ENCODE measurements at regions not wholly inside any gene's neighbourhood (a gene's known extent, or its start where the extent isn't known, plus 50 kb on each side); places are given as distances from the start of the nearest gene placed in this dataset.

GRCh38 chr12:124430491-124430890, 135.6 kb downstream of the RFLNA start:
- H3K36me3 Mint-ChIP-seq (ENCODE audit: low read depth) = peaks cover 26% of the 10 kb centered on the region
- H3K4me1 Mint-ChIP-seq = no peaks in the 10 kb centered on the region
- no peaks in the 10 kb centered on the region for H3K27me3 Mint-ChIP-seq

GRCh38 chr12:124429535-124429934, 134.6 kb downstream of the RFLNA start:
- no peak for DNase-seq
- no peak overlapping the region for H3K27ac Mint-ChIP-seq
- intact Hi-C loops (cut with micrococcal nuclease) = no loop called here
- H3K27me3 Mint-ChIP-seq = no peaks in the 10 kb centered on the region
- peaks cover 28% of the 10 kb centered on the region for H3K36me3 Mint-ChIP-seq (ENCODE audit: low read depth)
- no peaks in the 10 kb centered on the region for H3K9me3 Mint-ChIP-seq
- no peak overlapping the region for H3K4me3 Mint-ChIP-seq
- no peaks in the 10 kb centered on the region for H3K4me1 Mint-ChIP-seq

More at GRCh38 chr12:124430491-124430890, 135.6 kb downstream of the RFLNA start:
- Mint-ChIP-seq H3K4me3 (no peak overlapping the region), H3K27ac (no peak overlapping the region), H3K9me3 (no peaks in the 10 kb centered on the region)
- intact Hi-C loops (cut with micrococcal nuclease) = no loop called here
- DNase-seq = no peak

GRCh38 chr12:124428792-124429281, 133.9 kb downstream of the RFLNA start:
- intact Hi-C loops (cut with micrococcal nuclease) = no loop called here
- H3K36me3 Mint-ChIP-seq (ENCODE audit: low read depth) = peaks cover 30% of the 10 kb centered on the region

GRCh38 chr12:124428136-124428791, 133.4 kb downstream of the RFLNA start:
- DNase-seq = no peak
- H3K27ac Mint-ChIP-seq = no peak overlapping the region
- no peaks in the 10 kb centered on the region for H3K27me3 Mint-ChIP-seq
- H3K9me3 Mint-ChIP-seq = no peaks in the 10 kb centered on the region
- H3K4me3 Mint-ChIP-seq = no peak overlapping the region
- peaks cover 30% of the 10 kb centered on the region for H3K36me3 Mint-ChIP-seq (ENCODE audit: low read depth)
- intact Hi-C loops (cut with micrococcal nuclease) = no loop called here
- H3K4me1 Mint-ChIP-seq = no peaks in the 10 kb centered on the region

More at GRCh38 chr12:124428792-124429281, 133.9 kb downstream of the RFLNA start:
- no peak overlapping the region for H3K4me3 Mint-ChIP-seq
- no peak overlapping the region for H3K27ac Mint-ChIP-seq
- DNase-seq = no peak
- no peaks in the 10 kb centered on the region for H3K9me3 Mint-ChIP-seq
- no peaks in the 10 kb centered on the region for H3K27me3 Mint-ChIP-seq
- no peaks in the 10 kb centered on the region for H3K4me1 Mint-ChIP-seq

DNA sequence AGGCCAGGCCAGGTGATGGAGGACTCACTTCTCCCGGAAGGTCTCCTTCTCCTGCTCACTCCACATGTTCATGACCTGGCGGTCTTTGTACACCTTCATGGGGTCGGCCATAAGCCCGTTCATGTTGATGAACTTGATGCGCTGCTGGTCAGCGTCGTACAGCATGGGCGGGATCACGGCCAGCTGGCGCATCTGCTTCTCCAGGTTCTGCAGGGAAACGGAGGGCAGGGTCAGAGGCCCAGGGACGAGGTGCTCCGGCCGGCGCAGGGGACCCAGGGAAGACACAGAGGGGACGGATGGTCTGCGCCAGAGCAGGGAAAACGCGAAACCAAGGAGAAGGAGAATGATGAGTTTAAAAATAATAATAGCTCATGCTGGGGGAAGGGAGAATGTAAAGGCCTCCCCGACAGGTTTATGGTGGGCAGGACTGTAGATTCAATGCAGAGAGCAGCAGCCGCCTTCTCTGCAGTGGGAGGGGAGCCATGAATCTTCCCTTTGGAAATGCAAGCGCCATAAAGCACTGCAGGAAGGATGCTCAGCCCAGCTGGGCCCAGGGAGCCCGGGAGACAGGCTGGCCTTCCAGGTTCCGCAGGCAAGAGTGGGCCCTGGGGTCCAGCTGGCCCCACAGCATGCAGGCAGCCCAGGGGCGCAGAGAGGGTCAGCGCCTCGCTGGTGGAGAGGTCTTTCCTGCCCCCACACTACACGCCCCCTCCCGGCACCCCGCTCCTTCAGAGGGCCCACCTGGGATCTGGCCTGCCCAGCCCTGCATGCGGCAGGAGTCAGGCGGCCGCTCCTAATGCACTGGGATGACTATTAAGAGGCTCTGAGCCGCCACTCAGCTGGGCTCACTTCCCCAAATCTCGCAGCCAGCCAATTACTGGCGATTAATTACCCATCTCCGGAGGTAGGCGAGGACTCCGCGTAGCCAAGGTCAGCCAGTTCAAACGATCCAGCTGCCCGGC, 132.0 kb downstream of the RFLNA start:
- Mint-ChIP-seq H3K27ac (no peak overlapping the region), H3K4me1 (no peaks in the 10 kb centered on the region), H3K4me3 (no peak overlapping the region), H3K27me3 (no peaks in the 10 kb centered on the region), H3K9me3 (no peaks in the 10 kb centered on the region), H3K36me3 (ENCODE audit: low read depth) (peaks cover 28% of the 10 kb centered on the region)
- intact Hi-C loops (cut with micrococcal nuclease) = no loop called here
- no peak for DNase-seq

- peaks cover 20% of the 10 kb centered on the region for H3K36me3 Mint-ChIP-seq (ENCODE audit: low read depth)
- no peaks in the 10 kb centered on the region for H3K9me3 Mint-ChIP-seq
- intact Hi-C loops (cut with micrococcal nuclease) = no loop called here
- no peaks in the 10 kb centered on the region for H3K27me3 Mint-ChIP-seq
- no peak overlapping the region for H3K4me3 Mint-ChIP-seq
- H3K27ac Mint-ChIP-seq = no peak overlapping the region
- no peak for DNase-seq
- no peaks in the 10 kb centered on the region for H3K4me1 Mint-ChIP-seq
Observed at GRCh38 chr12:124425667-124426066, 130.8 kb downstream of the RFLNA start.

DNA sequence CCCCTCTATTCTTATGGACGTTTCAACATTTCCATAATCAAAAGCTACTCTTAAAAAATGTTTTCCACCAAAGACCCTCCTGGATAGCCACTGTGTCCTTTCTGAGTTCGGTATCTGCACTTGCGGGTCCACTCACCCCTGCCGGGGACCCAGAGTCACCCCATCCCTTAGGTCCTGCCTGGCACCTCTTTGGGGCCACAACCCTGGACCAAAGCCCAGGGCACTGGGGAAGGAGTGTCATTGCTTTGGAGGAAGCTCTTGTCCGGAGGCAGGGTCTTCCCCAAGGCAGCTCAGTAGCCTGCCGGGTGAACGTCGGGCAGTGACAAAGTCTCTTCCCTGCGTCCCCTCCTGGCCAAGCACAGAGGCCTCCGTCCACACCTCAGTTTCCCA, 129.6 kb downstream of the RFLNA start:
- H3K36me3 Mint-ChIP-seq (ENCODE audit: low read depth) = peaks cover 16% of the 10 kb centered on the region
- DNase-seq = no peak
- H3K27me3 Mint-ChIP-seq = no peaks in the 10 kb centered on the region
- H3K4me1 Mint-ChIP-seq = no peaks in the 10 kb centered on the region
- H3K27ac Mint-ChIP-seq = no peak overlapping the region
- no peaks in the 10 kb centered on the region for H3K9me3 Mint-ChIP-seq
- H3K4me3 Mint-ChIP-seq = no peak overlapping the region
- intact Hi-C loops (cut with micrococcal nuclease) = no loop called here

GRCh38 chr12:124423761-124424515, 129.0 kb downstream of the RFLNA start:
- DNase-seq = no peak
- no peaks in the 10 kb centered on the region for H3K4me1 Mint-ChIP-seq
- intact Hi-C loops (cut with micrococcal nuclease) = no loop called here
- no peak overlapping the region for H3K27ac Mint-ChIP-seq
- H3K36me3 Mint-ChIP-seq (ENCODE audit: low read depth) = peaks cover 22% of the 10 kb centered on the region
- H3K4me3 Mint-ChIP-seq = no peak overlapping the region
- H3K27me3 Mint-ChIP-seq = no peaks in the 10 kb centered on the region
- no peaks in the 10 kb centered on the region for H3K9me3 Mint-ChIP-seq

DNA sequence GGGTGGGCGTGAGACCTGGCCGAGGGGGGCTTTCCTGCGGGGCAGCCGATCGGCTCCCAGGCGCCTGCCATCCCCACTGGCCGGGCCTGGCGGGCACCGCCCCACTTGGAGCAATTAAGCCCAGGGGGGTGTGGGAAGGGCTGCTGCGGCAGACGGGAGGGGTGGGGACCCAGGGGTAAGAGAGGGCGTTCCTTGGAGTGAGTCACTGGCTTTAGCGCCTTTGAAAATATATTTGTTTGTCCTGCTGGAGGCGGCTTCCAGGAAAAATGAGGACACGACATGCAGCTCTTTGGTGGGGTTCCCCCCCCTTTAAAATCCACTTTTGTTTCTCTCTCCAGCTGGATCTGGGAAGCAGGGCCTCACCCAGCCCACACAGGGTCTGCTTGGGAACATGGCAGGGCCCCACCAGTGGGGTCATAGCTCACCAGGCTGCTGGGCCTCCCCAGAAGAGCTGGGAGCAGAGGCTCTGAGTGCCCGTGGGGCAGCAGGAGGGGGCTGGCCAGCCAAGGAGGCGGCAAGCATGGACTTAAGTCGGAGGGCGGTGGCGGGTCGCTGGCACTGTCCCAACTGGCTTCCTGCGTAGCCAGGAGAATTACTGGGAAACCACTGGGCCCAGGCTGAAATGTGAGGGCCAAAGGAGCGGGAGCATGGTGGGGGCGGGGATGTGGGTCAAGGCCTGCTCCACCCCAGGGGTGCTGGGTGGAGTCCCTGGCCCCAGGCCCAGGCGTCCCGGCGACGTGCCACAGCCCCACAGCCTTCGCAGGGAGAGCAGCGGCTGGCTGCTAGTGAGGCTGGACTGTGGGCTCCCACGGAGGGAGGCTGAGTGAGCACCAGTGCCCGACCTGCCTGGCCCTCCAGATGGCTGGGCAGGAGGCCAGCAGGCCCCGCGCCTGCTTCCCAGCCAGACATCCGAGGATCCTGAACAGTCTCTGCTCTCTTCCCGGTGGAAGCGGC, 128.0 kb downstream of the RFLNA start:
- Mint-ChIP-seq H3K9me3 (no peaks in the 10 kb centered on the region), H3K4me1 (no peaks in the 10 kb centered on the region), H3K27ac (no peak overlapping the region), H3K4me3 (no peak overlapping the region), H3K36me3 (ENCODE audit: low read depth) (peaks cover 25% of the 10 kb centered on the region), H3K27me3 (no peaks in the 10 kb centered on the region)
- no peak for DNase-seq
- intact Hi-C loops (cut with micrococcal nuclease) = no loop called here

DNA sequence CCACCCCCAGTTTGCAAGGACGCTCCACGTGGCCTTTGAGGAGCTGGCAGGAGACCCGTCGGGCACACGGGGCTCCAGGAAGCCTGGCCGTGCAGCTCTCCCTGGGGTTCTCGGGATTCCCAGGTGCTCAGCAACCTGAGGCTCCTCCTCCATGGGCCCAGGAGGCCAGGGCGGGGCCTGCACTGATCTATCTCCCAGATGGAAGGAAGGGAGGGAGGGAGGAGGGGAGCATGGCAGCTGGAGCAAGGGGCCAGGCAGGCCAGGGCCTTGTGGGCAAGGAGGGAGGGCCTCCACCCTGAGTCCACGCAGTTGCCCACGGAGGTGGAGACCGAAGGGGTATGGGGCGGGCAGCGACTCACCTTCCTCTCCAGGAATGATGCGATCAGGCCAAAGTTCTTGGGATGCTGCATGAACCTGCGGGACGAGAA, 127.3 kb downstream of the RFLNA start:
- no peaks in the 10 kb centered on the region for H3K9me3 Mint-ChIP-seq
- no peaks in the 10 kb centered on the region for H3K27me3 Mint-ChIP-seq
- H3K36me3 Mint-ChIP-seq (ENCODE audit: low read depth) = peaks cover 27% of the 10 kb centered on the region
- H3K4me3 Mint-ChIP-seq = no peak overlapping the region
- no peak for DNase-seq
- no peak overlapping the region for H3K27ac Mint-ChIP-seq
- no peaks in the 10 kb centered on the region for H3K4me1 Mint-ChIP-seq
- intact Hi-C loops (cut with micrococcal nuclease) = no loop called here

GRCh38 chr12:124420996-124421674, 126.2 kb downstream of the RFLNA start:
- intact Hi-C loops (cut with micrococcal nuclease) = no loop called here
- H3K36me3 Mint-ChIP-seq (ENCODE audit: low read depth) = peaks cover 23% of the 10 kb centered on the region
- no peaks in the 10 kb centered on the region for H3K9me3 Mint-ChIP-seq
- no peak for DNase-seq
- H3K4me3 Mint-ChIP-seq = no peak overlapping the region
- no peaks in the 10 kb centered on the region for H3K27me3 Mint-ChIP-seq
- no peaks in the 10 kb centered on the region for H3K4me1 Mint-ChIP-seq
- peak overlapping the region; percentile 37 for H3K27ac Mint-ChIP-seq

- no peak overlapping the region for H3K4me3 Mint-ChIP-seq
- no peaks in the 10 kb centered on the region for H3K9me3 Mint-ChIP-seq
- intact Hi-C loops (cut with micrococcal nuclease) = no loop called here
- no peaks in the 10 kb centered on the region for H3K4me1 Mint-ChIP-seq
- H3K36me3 Mint-ChIP-seq (ENCODE audit: low read depth) = peaks cover 21% of the 10 kb centered on the region
- no peak for DNase-seq
- H3K27me3 Mint-ChIP-seq = no peaks in the 10 kb centered on the region
- peak overlapping the region; percentile 17 for H3K27ac Mint-ChIP-seq
Observed at GRCh38 chr12:124420041-124420995, 125.4 kb downstream of the RFLNA start.

All from activated CD4-positive, alpha-beta T cell treated with anti-CD3 and anti-CD28 coated beads, Interleukin-2, amount 10 ng/mL, durations not matched to agents 24 days and 14 days (primary cell).